Sigmoid colon (tissue), 4 donors: ENCODE measurements at regions not wholly inside any gene's neighbourhood (a gene's known extent, or its start where the extent isn't known, plus 50 kb on each side); places are given as distances from the start of the nearest gene placed in this dataset.

Experiments used
- EP300 ChIP-seq, 4 donors: sonication (generic); formaldehyde crosslinking; IDR thresholded peaks; one replicate each; pipeline ENCODE4 v1.6.1; 2017; ENCODE audit warnings: antibody characterized with exemption in 4 of 4
- POLR2A ChIP-seq, 2 donors: fragments of 450-650 bp; IDR thresholded peaks; one replicate each; pipeline ENCODE4 v1.6.1; 2016; ENCODE audit warnings: antibody characterized with exemption in 2 of 2, mild to moderate bottlenecking in 2 of 2, moderate library complexity in 2 of 2
- POLR2AphosphoS5 ChIP-seq, 4 donors: sonication (generic); formaldehyde crosslinking; IDR thresholded peaks; one replicate each; pipeline ENCODE4 v1.6.1; 2017; ENCODE audit warnings: antibody characterized with exemption in 4 of 4
- TF ChIP-seq, protein P1 (sequence below), 4 experiments: fragments of 450-650 bp in 3 of 4; fragments of 200-600 bp in 1 of 4; IDR thresholded peaks; one replicate each; pipeline ENCODE4 v1.5.1; 2016 to 2019; ENCODE audit warnings: antibody characterized with exemption in 4 of 4, mild to moderate bottlenecking in 3 of 4, moderate library complexity in 2 of 4

DNA sequence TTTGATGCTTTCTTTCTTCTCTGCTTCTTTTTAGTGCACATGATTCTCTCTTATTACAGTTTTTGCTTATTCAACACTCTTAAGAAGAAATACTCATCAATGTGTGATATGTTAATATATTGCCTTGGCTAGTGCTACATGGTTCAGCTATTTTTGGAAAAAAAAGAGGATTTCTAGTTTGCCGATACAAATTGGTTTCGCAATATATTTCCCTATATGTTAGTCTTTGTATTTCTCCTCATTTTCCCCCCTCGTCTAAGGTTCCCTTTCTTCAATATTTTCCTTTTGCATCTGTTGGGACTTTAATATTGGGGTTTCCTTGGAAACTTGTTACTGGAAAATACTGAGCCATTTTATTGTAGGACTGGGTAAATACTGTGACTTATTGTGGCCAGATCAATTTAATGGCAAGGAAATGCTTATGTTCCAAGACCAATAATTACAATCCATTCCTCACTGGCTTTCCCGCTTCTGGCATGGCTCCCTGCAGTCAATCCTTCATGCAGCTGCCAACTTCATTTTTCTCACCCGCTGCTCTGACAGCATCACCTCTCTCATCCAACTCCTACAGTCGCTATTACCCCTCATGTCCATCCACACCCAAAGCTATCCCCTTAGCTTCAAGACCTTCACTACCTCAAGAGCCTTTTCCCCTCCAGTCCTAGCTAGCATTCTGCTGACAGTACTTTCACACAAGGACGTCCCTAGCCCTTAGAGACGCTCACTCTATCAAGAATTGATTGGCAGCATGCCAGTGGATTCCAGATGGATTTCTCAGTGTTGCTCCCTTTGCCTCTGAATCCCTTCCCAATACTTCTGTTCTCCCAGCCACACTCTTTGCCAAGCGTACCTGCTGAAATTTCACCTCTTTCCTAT lies 280.1 kb upstream of the TMTC4 start:
- TF ChIP-seq, protein P1, sequence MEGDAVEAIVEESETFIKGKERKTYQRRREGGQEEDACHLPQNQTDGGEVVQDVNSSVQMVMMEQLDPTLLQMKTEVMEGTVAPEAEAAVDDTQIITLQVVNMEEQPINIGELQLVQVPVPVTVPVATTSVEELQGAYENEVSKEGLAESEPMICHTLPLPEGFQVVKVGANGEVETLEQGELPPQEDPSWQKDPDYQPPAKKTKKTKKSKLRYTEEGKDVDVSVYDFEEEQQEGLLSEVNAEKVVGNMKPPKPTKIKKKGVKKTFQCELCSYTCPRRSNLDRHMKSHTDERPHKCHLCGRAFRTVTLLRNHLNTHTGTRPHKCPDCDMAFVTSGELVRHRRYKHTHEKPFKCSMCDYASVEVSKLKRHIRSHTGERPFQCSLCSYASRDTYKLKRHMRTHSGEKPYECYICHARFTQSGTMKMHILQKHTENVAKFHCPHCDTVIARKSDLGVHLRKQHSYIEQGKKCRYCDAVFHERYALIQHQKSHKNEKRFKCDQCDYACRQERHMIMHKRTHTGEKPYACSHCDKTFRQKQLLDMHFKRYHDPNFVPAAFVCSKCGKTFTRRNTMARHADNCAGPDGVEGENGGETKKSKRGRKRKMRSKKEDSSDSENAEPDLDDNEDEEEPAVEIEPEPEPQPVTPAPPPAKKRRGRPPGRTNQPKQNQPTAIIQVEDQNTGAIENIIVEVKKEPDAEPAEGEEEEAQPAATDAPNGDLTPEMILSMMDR (IDR thresholded peaks at IDR 0.05), result no peak
- no peak for TF ChIP-seq POLR2AphosphoS5 (IDR thresholded peaks at IDR 0.05)
- TF ChIP-seq EP300 (IDR thresholded peaks at IDR 0.05), result no peak
- no peak for TF ChIP-seq POLR2A (IDR thresholded peaks at IDR 0.05)
